ENCODE measurements at regions not wholly inside any gene's neighbourhood (a gene's known extent, or its start where the extent isn't known, plus 50 kb on each side); places are given as distances from the start of the nearest gene placed in this dataset.
"Not testable (repeated sequence)": the region's sequence is repeated elsewhere in the genome, so short reads cannot be mapped to it uniquely, and the experiment has no call there.

DNA sequence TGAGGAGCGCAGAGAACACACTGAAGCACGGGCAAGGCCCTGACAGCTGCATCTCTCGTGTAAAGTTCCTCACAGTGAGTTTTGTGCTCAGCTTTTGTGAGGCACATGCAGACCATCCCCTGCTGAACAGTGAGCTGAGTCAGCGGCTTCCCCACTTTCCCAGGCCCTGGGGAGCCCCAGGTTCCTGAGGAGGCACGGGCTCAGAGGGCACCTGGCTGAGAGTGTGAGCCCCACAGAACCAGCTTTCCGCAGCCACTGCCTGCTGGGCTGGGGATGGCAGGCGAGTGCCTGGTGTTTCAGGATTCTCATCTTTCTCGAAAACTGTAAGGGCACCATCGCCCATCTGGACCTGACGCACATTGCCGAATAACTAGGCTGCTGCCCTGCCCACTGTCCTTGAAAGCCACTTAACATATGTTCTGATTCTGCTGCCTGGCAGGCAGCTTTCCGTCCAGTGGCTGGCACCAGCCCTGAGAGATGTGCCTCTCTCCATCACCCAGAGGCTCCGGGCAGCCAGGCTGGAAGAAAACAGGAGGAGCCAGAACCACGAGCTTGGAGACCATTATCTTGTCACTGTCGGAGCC lies 266.7 kb upstream of the FOXF1 start:
- no peak for DNase-seq

DNA sequence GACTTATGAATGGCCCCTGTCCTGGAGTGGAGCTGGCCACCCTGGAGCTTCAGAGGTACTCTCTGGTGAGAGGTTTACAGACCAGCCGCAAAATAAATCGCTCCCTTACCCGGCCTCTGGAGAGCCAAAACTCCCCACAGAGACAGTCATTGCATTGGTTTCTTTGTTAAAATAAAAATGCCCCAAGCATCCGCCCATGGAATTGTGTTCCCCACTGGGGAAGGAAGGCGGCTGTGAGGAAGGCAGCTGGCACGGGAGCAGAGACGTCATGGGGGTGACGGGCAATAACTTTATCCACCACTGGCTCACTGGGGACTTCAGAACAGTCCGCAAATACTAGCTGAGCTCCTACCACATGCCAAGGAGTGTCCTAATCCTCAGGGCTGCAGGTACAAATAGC lies 266.2 kb upstream of the FOXF1 start:
- no peak for DNase-seq

DNA sequence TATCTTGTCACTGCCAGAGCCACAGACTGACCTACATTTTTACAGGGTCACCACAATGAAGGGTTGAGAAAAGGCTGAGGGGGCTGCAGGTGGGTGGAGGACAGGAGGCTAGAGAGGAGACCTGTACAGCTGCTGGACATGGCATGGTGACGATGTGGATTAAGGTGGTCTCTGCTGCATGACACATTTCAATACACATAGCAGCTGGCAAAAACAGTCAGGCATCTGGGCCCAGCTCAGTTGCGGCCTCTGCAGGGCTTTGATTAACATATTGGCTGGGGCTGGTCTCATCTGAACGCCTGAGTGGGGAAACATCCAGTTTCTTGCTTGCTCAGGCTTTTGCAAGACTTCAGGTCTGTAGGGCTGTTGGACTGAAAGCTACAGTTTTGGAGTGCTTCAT lies 265.4 kb upstream of the FOXF1 start:
- no peak for DNase-seq

DNA sequence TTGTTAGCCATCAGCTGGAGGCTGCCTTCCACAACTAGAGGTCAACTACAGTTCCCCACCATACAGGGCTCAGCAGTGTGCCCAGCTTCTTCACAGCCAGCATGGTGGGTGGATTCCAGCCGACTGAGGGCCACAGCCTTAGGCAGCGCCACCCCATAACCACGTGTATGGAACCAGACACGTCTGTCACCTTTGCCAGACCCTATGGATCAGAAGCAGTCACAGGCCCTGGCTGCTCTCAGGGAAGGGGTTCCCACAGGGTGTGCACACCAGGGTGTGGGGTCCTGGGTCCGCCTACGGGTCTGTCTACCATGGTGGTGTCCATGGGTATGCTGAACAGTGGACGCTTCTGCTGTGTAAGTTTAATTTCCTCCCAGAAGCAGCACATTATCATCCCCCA lies 265.0 kb upstream of the FOXF1 start:
- DNase-seq, result no peak

DNA sequence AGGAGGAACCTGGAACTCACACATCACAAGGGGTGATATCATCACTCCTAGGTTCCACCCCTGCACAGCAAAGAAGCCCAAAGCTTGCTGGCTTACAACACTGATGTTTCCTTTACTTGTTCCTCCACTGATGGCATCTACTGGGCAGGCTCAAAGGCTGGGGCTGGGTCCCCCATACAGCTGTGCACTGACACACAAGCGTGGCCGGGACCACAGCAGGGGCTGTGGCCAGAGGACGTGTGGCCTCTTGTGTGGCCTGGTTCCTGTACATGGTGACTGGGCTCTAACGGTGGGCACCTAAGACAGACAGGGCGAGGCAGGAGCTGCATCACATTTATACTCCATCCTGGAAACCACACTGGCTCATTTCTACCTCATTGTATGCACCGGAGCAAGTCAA lies 264.4 kb upstream of the FOXF1 start:
- DNase-seq, result no peak

DNA sequence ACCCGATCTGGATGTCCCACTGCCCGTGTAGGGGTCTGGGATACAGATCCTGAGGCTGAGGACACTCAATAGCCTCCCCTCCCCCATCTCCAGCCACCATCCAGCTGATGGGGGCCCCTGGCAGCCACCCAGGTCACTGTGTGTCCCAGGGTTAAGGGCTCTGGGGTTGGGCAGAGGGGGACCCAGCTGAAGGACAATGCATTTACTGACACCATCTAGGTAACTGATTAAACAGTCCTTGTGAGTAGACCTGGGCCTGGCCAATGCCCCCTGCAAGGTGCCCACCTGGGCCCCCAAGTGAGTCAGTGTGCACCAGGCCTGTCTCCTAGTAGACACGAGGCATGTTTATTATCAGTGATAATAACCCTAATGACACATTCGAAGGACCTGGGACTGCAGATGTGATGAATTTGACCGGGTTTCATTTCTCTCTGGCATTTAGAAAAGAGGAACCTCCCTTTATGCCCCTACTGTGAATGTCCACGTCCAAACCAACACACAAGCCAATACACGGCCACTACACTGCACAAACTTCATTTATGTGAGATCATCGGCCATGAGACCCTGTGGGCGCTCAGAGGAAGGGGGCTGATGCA lies 261.9 kb upstream of the FOXF1 start:
- no peak for DNase-seq

DNA sequence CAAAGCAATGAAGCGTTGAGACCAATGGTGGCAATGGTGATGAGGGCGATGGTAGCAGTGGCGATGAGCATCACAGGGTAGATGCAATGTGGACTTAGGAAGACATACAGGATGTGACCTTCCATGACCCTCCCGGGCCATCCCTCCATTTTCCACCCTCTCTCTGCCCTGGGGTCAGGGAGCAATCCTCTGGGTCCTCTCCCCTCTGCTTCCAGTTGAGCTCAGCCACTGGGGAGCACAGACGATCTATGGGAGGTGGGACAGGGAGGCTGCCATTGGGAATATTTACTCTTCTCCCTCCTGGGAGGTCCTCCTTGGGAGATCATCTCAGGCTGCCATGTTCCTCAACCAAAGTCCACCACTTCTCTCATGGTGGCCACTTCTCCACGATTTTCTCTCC lies 260.7 kb upstream of the FOXF1 start:
- DNase-seq, result no peak

DNA sequence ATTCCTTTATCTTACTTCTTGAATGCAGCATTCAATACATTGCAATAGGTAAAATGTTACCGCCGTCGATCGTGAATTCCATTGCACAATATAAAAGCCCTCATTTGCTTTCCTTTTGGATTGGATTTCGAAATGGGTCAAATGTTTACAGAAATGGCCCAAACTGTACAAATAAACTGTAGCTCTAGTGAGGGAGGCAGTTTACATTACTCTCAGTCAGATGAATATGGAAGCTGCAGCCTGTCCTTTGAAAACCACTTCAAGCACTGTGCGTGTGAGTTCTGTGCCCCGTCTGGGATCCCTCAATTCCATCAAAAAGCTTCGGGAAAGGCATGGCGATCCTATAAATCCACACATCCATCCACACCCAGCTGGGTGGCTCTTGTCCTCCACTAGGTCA lies 258.6 kb upstream of the FOXF1 start:
- no peak for DNase-seq

DNA sequence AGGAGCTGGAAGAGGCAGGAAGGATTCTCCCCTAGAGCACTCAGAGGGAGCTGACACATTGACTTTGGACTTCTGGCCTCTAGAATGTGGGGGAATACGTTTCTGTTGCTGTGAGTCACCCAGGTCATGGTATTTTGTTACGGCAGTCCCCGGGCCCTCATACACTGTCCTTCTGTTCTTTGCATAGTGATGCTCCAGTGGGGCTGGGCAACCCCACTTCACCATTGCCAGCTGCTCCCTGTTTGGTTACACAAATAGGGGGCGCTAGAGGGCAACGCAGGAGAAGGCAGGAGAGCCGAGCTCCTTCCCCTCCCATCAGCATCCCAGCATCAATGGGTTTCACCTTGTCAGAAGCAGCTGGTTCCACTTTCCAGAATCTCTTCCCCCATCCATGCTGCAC lies 257.7 kb upstream of the FOXF1 start:
- DNase-seq, result no peak

DNA sequence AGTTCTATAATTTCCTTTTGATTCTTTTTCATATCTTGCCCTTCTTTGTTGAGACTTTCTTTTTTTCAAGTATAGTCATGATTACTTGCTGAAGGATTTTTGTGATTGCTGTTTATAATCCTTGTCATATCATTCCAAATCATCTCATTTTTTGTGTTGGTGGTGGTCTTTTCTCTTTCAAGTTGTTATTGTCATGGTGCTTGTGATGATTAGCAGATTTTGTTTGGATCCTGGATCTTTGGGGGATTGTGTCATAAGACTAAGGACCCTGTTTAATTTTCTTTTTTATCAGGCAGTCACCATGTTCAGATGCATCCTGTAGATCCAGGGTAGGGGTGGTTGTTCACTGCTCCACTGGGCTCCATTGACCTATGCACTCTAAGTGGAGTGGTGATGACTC lies 254.4 kb upstream of the FOXF1 start:
- no peak for DNase-seq

DNA sequence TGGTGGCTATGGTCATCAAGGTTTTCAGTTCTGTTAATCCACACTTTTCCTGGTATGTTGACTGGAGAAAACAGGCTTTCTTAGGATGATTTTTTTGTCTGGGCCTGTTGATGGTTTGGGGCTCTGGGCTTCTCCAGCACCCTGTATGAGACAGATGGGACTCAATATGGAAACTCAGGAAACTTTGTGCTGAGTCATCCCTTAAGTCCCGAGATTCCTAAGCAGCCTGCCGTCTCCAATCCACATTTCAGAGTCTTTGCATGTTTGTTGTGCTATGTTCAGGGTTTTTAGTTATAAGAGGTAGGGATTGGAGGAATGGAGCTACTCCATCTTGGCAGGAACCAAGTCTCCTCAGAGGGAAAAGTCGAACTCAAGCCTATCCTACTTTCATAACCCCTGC lies 253.3 kb upstream of the FOXF1 start:
- no peak for DNase-seq

DNA sequence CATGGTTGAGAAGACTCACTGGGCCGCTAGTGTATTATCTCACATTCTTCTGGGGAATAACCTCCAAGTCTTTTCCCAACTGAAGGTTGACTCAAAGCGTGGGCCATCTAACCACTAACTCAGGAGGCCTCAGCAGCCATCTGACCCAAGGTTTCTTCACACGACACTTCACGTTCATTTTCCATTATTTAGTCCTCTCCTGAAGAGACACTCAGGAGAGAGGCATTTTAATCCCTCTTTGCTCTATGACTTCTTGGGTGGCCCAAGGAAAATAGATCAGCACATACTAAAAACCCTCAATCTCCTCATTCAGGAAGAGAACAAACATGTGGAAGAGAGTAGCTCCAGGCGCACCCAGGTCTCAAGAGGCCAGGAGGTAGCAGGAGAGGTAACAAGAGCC lies 252.8 kb upstream of the FOXF1 start:
- no peak for DNase-seq

DNA sequence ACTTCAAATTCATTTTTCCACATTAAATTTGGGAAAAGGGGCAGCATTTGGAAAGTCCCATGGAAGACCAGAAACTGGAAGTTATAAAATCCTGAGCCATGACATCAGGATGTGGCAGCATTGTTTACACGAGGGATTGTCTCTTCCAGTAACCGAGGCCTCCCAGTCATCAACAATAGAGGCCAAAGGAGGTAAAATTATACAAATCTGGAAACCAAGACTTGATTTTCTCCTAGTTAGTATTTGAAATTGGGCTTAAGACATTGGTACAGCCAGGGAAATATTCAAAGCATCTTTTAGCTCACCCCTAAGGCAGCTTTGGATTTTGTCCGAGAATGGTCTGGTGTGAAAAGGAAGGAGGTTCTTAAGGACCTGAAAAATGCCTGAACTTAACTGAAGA lies 251.6 kb upstream of the FOXF1 start:
- DNase-seq, result no peak

DNA sequence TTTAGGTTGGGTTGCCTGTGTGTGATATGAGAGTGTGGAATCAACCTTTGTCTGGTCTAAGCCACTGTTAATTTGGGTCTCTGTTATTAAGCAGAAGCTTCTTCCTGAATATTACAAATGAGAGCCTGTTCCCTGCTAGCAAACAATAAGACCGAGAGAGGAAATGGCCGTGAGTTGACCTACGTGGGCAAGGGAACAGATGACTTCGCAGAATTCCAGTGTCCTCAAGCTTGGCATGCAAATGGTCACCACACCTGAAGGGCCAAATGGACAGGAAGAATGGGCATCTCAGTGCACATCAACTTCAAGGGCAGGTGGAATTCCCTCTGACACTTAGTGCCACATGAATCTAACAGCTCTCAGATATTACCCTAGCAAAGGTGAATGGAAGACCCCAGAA lies 250.8 kb upstream of the FOXF1 start:
- no peak for DNase-seq

DNA sequence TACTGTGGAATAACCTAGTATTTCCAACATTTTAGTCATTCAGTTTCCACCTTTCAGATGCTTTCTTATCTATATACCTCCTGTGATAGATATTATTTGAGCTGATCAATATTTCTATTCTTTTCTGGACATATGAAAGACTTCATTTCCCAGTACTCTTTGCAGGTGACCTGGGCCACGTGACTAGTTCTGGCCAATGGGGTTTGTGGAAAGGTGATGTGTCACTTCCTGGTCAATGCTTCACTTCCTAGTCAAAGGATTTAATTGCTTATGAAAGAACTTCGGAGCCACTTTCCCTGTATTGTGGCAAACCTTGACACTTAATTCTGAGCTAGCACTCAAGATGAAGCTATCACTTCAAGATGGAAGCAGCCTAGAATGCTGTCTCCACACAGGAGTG lies 248.9 kb upstream of the FOXF1 start:
- no peak for DNase-seq

DNA sequence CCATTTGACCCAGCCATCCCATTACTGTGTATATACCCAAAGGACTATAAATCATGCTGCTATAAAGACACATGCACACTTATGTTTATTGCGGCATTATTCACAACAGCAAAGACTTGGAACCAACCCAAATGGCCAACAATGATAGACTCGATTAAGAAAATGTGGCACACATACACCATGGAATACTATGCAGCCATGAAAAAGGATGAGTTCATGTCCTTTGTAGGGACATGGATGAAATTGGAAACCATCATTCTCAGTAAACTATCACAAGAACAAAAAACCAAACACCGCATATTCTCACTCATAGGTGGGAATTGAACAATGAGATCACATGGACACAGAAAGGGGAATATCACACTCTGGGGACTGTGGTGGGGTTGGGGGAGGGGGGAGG lies 242.7 kb upstream of the FOXF1 start:
- DNase-seq, result not testable (repeated sequence)

DNA sequence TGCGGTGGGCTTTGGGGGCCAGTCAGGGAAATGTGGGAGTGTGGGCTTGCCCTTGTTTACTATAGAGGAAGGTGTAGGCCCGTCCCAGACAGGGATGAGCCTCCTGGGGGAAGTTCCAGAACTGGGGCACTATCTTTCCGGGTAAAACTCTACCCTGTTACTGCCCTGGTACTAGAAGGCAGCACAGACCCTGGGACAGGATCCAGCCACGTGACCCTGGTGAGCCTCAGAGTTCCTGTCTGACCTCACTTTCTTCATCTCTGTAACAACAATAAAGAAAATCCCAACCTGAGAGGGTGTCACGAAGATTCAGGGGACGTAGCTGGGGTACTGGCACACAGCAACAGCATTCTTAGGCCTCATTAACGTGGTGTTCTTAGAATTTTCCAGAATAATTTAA lies 239.6 kb upstream of the FOXF1 start:
- no peak for DNase-seq

DNA sequence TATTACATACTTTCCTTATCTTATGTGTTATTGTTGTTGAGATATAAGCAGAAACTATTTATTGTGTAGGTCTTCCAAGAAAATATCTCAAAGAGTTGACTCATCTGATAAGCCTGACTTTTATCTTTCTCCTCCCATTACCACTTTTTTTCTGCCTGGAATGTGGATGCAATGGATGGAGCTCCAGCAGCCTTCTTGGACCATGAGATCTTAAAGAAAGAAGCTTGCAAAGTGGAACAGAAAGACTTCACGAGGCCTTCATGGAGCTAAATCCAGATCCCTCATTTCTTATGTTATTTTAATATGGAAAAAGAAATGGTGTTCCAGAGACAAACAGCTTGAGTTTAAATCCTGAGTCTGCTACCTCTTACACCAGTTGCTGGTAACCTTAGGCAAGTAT lies 237.6 kb upstream of the FOXF1 start:
- DNase-seq, result no peak

DNA sequence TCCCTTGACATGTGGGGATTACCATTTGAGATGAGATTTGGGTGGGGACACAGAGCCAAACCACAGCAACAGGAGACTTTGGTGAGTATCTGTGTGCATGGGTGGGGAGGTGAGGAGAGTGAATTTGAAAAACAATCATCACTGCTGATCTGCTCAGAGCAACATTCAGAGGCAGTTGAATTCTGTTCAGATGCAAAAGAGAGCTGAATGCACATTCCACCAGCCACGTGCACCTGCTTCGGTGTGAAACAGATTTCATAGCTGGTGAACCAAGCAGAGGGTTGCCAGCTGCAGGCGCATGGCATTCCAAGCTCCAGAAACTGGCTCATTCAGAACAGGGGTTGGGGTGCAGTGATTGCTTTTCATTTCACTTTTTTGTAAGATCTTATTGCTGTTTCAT lies 233.1 kb upstream of the FOXF1 start:
- no peak for DNase-seq

DNA sequence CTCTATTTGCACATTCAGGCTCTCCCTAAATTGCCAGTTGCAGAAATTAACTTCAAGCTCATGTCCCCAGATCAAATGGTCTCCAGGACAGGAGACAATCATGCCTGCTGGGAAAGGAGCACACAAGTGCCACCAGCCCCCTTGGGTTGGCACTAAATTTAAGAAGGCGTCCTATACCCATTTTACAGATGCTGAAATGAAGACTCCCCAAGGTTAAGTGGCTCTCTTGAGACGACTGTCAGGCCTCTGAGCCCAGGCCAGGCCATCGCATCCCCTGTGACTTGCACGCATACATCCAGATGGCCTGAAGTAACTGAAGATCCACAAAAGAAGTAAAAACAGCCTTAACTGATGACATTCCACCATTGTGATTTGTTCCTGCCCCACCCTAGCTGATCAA lies 232.5 kb upstream of the FOXF1 start:
- DNase-seq, result not testable (repeated sequence)

DNA sequence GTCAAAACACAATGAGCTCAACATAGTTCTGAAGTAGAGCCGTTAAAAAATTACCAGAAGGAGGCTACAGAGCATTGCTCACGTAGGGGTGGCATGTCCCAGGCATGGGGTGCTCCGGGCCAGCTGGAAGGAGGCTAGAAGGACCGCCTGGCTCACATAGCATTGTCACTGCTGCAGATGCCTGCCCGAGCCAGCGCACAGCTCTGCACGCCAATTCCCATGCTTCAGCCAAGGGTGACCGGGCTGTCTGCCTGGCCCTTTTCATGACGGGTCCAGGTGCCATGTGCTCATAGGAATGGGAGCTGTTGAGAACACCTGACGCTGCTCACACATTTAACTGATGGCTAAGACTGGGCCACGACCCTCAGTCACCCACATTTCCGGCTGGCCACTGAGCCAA lies 228.9 kb upstream of the FOXF1 start:
- no peak for DNase-seq

DNA sequence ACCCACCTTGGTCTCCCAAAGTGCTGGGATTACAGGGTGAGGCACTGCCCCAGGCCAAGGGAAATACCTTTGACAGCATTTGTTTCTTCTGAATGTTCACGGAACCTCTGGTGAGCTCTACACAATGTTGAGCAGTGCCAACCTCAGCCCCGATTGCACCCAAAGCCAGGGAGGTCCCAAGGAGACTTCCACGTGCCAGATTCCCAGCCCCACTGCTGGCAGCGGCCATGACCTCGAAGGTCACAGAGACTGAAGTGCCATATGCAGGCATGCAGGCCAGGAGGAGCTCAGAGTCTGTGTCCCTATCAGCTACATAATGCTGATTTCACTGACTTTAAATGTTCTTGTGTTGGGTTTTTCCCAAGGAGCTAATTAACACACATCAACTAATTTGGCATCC lies 226.4 kb upstream of the FOXF1 start:
- DNase-seq, result no peak

DNA sequence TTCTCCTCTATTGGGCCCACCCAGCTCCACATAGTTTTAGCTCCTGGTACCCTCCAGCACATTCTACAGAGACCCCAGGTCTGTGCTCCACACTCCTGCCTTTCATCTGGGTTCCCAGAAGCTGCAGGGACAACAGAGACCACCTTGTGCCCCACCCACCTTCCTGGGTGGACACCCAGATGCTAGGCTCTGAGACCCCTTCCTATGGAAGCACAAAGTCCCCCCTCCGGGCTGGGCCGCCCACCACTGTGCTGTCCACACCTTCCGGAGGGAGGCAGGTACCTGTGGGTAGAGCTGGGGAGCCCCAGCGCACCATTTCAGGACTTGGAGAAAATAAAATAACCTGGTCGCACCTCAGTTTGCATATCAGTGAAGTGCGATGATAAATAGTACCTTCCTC lies 224.9 kb upstream of the FOXF1 start:
- no peak for DNase-seq

DNA sequence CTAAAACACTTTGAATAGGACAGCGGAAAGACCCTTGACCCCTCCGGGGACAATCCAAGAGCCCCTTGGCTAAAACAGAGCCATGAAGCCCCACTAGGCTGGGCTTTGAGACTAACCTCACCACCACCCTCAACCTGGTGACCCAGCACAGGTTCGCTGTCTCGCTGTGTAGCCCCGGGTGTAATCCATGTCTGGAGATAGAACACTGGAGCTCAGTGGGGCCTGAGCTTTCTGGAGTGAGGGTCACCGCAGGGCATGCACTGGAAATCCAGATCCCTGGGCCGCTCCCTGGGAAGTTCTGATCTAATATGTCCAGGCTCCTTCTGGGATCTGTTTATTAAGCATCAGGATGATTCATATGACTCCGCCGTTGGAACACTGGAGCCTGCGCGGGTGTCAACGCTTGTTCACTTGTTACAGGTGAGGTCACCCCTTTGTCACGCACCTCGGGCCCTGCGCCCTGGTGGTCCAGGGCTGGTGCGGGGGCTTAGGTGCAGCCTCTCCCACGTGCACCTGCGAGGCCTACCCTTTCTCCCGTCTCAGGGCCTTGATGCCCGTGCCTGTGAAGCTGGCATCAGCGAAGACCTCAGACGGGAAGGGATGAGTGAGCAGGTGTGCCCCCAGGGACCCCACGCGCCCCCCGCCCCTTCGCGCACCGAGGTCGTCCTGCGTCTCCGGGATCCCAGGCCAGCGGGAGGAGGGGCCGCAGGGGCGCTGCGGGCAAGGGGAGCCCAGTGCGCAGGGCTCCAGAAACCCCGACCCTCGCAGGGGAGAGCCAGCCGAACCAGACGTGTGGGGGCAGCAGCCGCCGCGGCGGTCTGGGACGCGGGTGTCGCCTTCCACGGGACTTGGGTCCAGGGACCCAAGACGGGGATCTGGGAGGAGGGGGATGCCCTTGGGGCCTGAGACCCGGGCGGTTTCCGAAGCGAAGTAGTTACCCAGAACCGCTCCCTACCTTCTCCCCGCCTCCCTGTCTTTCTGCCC lies 224.1 kb upstream of the FOXF1 start:
- no peak for DNase-seq

Measured in activated CD8-positive, alpha-beta memory T cell treated with anti-CD3 and anti-CD28 coated beads, Interleukin-2, amount 50 U/mL, for 4 hours (primary cell).